HG03457 (cell line): ENCODE measurements at regions not wholly inside any gene's neighbourhood (a gene's known extent, or its start where the extent isn't known, plus 50 kb on each side); places are given as distances from the start of the nearest gene placed in this dataset.
"Not testable (repeated sequence)": the region's sequence is repeated elsewhere in the genome, so short reads cannot be mapped to it uniquely, and the experiment has no call there.

Source experiments
- ATAC-seq: cut with Tn5 transposase; IDR thresholded peaks from one replicate; pipeline ENCODE4 v1.9.1; 2021; ENCODE audit warnings: moderate number of reproducible peaks; ENCODE audit not compliant: unreplicated experiment

- ATAC-seq, result peak; percentile 89
Observed at GRCh38 chr2:13504808-13505207, 788.1 kb downstream of the TRIB2 start.

DNA sequence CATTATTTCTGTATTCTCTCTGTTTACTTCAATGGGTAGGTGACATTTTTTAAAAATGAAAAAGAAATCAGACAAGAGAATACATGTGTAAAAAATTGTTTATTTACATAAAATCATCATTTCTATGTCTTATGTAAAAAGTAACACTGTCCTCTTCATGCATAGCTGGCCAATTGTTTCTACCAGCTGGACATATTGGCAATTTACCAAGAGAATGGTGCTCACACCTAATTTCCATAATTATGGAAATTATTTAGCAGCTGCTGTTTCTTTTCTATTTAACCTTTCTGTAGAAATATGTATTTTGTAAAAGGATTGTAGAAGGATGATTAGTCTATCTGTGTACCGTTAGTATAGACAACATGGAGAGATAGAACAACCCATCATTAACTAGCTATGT lies 791.9 kb downstream of the TRIB2 start:
- ATAC-seq, result no peak

GRCh38 chr2:13515254-13515653 lies 798.5 kb downstream of the TRIB2 start:
- ATAC-seq, result no peak

DNA sequence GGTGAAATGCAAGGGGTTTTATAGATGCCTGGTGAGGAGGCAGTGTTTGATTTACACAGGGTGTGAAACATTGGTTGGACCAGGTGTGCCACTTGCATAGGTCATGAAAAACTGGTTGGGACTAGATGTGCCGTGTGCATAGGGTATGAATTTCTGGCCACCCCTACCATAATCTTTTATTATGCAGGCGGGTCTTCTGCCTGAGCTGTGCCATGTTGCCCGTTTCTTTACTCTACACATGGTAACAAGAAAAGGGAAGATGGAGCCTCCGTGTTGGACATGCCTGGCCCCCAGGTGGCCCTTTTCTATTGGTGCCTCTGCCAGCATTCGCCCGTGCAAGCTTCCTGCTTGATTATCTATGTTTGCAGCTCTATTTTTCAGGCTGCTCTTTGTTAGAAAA lies 805.4 kb downstream of the TRIB2 start:
- no peak for ATAC-seq

- ATAC-seq, result peak; percentile 94
Observed at GRCh38 chr2:13522917-13523821, 806.4 kb downstream of the TRIB2 start.

GRCh38 chr2:13524492-13524891 lies 807.8 kb downstream of the TRIB2 start:
- ATAC-seq, result peak; percentile 35

DNA sequence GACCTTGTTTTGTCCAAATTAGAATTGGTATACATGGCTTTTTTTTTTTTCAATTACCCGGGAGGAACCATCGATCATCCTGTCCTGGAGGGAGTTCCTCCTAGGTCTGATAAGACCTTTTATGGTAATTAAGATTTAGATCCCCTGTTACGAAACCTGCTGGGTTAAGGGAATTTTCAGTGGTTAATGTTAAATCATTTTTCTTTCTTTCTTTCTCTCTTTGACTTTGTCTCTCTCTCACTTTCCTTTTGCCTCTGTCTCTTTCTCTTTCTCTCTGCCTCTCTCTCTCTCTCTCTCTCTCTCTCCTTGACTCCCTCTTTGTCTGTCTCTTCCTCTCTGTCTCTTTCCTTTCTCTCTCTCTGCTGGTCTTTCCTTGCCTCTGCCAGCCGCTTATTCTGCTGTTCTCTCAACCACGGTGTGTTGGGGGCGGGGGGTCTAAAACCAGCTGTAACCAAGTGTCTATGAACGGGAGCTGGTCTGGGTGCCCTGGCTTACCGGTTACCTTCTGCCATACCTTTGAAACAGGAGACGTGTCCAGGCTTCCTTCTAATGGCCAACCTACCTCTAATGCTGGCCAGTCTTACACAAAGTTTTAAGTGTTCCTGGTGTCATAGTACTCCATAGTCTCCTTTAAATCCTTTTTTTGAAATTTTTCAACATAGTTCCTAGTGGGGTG lies 815.1 kb downstream of the TRIB2 start:
- not testable (repeated sequence) for ATAC-seq

DNA sequence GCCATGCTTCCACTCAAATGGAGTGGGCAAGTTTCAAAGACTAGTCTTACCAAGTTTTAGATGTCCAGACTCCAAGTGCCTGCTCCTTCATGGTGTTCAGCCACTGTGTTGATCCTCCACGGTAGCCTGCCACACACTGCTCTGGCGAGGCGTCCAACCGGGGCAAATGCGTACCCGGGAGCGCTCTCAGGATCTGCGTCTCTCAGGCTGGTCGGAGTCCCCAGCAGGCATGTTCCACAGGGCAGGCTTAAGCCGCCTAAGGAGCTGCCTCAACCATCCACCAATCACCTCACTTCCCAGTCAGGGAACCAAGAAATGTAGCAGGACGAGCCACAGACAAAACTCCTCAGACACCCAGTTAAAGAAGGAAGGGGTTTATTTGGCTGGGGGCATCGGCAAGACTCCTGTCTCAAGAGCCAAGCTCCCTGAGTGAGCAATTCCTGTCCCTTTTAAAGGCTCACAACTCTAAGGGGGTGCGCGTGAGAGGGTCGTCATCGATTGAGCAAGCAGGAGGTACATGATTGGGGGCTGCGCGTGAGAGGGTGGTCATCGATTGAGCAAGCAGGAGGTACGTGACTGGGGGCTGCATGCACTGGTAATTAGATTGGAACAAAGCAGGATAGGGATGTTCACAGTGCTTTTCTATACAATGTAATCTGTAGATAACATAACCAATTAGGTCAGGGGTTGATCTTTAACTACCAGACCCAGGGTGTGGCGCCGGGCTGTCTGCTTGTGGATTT lies 816.2 kb downstream of the TRIB2 start:
- not testable (repeated sequence) for ATAC-seq

- ATAC-seq, result no peak
Observed at GRCh38 chr2:13533524-13533922, 816.8 kb downstream of the TRIB2 start.

- ATAC-seq, result no peak
Observed at GRCh38 chr2:13536941-13537340, 820.2 kb downstream of the TRIB2 start.

- no peak for ATAC-seq
Observed at GRCh38 chr2:13537771-13538349, 821.1 kb downstream of the TRIB2 start.

DNA sequence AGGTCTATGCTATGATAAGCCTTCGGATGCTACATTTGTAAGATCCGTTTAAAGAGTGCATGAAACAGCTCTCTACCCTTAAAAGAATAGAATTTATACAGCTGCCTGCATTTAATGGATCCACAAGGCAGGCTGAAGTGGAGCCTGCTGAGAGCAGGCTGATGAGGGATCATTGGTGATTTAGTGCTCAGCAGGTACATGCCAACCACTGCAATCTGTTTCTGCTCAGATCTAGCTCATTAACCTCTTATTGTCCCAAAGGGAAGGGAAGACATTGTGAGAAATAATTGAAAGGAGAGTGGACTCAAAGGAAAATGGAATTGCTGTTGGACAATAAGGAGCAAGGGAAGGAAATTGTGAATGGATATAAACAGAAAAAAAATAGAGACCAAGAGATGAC lies 822.6 kb downstream of the TRIB2 start:
- no peak for ATAC-seq

DNA sequence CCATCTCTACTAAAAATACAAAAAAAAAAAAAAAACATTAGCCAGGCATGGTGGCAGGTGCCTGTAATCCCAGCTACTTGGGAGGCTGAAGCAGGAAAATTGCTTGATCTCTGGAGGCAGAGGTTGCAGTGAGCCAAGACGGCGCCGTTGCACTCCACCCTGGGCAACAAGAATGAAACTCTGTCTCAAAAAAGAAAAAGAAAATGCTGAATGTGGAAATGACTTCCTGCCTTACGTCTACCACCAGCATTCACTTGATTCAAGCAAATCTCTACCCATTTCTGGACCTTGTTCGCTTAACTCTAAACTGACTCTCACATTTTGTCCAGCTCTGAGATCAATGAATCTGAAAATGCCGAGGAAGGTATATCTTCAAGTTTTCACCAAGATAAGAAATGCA lies 825.3 kb downstream of the TRIB2 start:
- no peak for ATAC-seq

GRCh38 chr2:13542642-13543041 lies 825.9 kb downstream of the TRIB2 start:
- no peak for ATAC-seq

GRCh38 chr2:13543550-13543949 lies 826.8 kb downstream of the TRIB2 start:
- peak; percentile 74 for ATAC-seq

DNA sequence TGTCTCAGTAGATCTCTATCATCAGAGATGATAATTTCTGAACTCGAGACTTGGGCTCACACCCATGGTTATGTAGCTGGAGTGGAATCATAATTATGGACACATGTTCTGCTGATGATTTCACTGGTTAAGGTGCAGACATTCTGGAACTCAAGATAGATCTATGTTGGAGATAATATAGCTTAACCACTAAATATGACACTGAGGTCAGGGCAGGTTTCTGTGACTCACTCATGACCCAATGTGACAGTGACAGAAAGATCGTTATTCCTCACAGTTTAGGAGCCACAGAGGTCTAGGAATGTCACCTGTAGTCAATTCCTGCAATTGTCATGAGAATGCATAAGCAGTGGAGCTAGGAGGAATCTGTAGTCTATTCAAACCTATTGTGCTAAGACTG lies 828.6 kb downstream of the TRIB2 start:
- no peak for ATAC-seq

GRCh38 chr2:13546131-13546530 lies 829.4 kb downstream of the TRIB2 start:
- ATAC-seq, result no peak

DNA sequence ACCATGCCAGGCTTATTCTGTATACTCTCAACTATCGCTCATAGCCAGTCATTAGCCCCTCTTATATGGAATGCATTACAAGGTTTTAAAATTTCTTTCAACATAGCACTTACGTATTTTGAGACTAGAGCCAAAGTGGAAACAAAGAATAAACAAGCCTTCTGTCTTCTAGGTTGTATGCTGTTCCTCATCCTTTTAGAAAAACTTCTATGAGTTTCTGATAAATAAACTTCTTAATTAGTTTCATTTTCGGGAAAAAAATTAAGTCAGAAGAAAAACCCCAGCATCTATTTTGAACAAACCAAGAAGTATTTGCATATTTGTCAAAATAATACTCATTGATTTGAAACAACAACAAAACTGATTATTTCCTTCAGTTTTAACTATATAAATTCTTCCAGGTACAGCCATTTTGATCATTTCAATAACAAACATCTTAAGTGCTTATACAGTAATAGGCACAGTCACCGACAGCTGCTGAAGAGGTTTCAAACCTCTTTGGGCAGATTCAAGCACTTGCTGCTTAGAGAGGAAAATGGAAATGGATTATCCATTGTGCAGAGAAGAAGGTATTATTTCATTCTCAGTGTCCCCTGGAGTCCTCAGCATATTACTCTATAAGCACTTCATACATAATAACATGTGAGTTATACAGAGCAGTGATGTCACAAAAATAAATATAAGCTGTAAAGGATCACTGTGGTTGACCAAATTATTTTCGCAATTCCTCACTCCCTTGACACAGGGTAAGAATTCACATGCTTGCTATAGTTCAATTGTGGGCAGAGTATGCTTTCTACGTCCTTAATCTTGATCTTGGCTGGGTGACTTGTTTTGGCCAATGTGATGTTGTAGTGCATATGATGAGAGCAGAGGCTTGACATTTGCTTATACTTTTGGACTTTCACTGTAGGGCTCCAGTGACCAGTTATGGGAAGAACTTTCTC lies 833.8 kb downstream of the TRIB2 start:
- no peak for ATAC-seq

DNA sequence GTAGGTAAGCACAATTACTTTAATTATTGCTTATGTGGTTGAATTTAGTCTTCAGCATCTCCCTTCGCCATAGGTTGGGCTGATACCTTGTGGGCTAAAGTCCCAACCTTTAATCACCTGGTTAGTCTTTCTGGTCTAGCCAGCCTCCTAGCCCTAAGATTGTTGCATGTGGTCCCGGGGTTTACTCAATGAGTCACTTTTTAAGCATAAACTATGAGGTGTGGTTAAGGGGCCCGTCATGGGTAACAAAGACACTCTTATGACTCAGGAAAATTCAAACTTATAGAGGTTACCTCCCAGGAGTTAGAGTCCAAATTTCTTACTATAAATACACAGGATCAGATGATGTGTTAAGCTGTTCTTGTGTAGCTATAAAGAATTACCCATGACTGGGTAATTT lies 841.6 kb downstream of the TRIB2 start:
- peak; percentile 68 for ATAC-seq

DNA sequence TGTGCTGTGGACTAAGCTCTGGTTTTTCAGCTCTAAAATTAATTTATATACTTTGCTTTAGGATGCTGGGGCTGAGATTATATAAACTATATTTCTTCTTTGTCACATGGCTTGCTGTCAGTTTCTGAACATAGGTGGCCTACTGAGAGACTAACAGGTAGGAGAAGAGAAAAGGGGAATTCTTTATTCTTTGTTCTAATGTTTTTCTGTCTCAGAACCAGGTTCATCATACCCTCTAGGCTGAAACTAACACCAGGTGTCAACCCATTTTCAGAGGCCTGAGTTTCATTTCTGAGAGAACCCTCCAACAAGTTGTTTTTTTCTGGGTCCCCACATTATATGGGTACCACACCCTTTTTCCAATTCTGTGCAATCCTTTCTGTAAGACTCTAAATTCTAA lies 843.6 kb downstream of the TRIB2 start:
- peak; percentile 72 for ATAC-seq
